G401.6 (cell line): ENCODE measurements at regions not wholly inside any gene's neighbourhood (a gene's known extent, or its start where the extent isn't known, plus 50 kb on each side); places are given as distances from the start of the nearest gene placed in this dataset.

Experiments used
- FAIRE-seq: peaks from 2 replicates; lab custom pipeline; 2012; peaks lifted over from hg19 to GRCh38; lab: Jason Lieb, UNC

- FAIRE-seq: no peak
Measured at GRCh38 chr13:105778196-105778595, 757.3 kb downstream of the EFNB2 start.

- no peak for FAIRE-seq
Measured at GRCh38 chr13:105774739-105775460, 760.6 kb downstream of the EFNB2 start.

GRCh38 chr13:105773863-105774538 is 761.5 kb downstream of the EFNB2 start:
- no peak for FAIRE-seq

- no peak for FAIRE-seq
Measured at GRCh38 chr13:105773241-105773640, 762.2 kb downstream of the EFNB2 start.

GRCh38 chr13:105764486-105764885 is 771.0 kb downstream of the EFNB2 start:
- FAIRE-seq: no peak

- no peak for FAIRE-seq
Measured at GRCh38 chr13:105763851-105764250, 771.6 kb downstream of the EFNB2 start.

- FAIRE-seq: no peak
Measured at GRCh38 chr13:105762096-105762495, 773.4 kb downstream of the EFNB2 start.

GRCh38 chr13:105758918-105759860 is 776.3 kb downstream of the EFNB2 start:
- FAIRE-seq: no peak

GRCh38 chr13:105740739-105741138 is 794.7 kb downstream of the EFNB2 start:
- no peak for FAIRE-seq

GRCh38 chr13:105737688-105738087 is 797.8 kb downstream of the EFNB2 start:
- FAIRE-seq: no peak

GRCh38 chr13:105735281-105735680 is 800.2 kb downstream of the EFNB2 start:
- FAIRE-seq: no peak

- FAIRE-seq: no peak
Measured at GRCh38 chr13:105732806-105733529, 802.5 kb downstream of the EFNB2 start.

- FAIRE-seq: no peak
Measured at GRCh38 chr13:105725887-105726286, 809.6 kb downstream of the EFNB2 start.

- no peak for FAIRE-seq
Measured at GRCh38 chr13:105721016-105721415, 814.4 kb downstream of the EFNB2 start.

- no peak for FAIRE-seq
Measured at GRCh38 chr13:105719859-105720258, 815.6 kb downstream of the EFNB2 start.

- no peak for FAIRE-seq
Measured at GRCh38 chr13:105709181-105709580, 826.3 kb downstream of the EFNB2 start.

GRCh38 chr13:105703843-105704242 is 831.6 kb downstream of the EFNB2 start:
- no peak for FAIRE-seq

- FAIRE-seq: no peak
Measured at GRCh38 chr13:105702441-105702840, 833.0 kb downstream of the EFNB2 start.

- no peak for FAIRE-seq
Measured at GRCh38 chr13:105692769-105693168, 842.7 kb downstream of the EFNB2 start.

GRCh38 chr13:105684216-105684615 is 851.2 kb downstream of the EFNB2 start:
- no peak for FAIRE-seq

- FAIRE-seq: no peak
Measured at GRCh38 chr13:105679838-105680237, 855.6 kb downstream of the EFNB2 start.

- FAIRE-seq: no peak
Measured at GRCh38 chr13:105678072-105678471, 857.4 kb downstream of the EFNB2 start.
